ENCODE measurements at regions not wholly inside any gene's neighbourhood (a gene's known extent, or its start where the extent isn't known, plus 50 kb on each side); places are given as distances from the start of the nearest gene placed in this dataset.
A peak's percentile ranks its signal among the peaks of the same experiment; 100 is the strongest.

- no peaks in the 10 kb centered on the region for H3K4me1 ChIP-seq (ENCODE audit: control insufficient read depth in 1 of 2, insufficient read depth in 2 of 2, low read length in 2 of 2)
- H3K9ac ChIP-seq (ENCODE audit: low read depth in 1 of 2, low read length in 2 of 2) = no peak overlapping the region
- H3K36me3 ChIP-seq (ENCODE audit: control insufficient read depth in 1 of 2, insufficient read depth in 2 of 2, low read length in 2 of 2) = no peaks in the 10 kb centered on the region
- no peaks in the 10 kb centered on the region for H3K27me3 ChIP-seq (ENCODE audit: control insufficient read depth in 1 of 2, insufficient read depth in 2 of 2, low read length in 2 of 2)
- no peak overlapping the region for H3K27ac ChIP-seq (ENCODE audit: low read depth, low read length)
- H3K9me3 ChIP-seq (ENCODE audit: control insufficient read depth in 1 of 2, low read length in 2 of 2) = no peaks in the 10 kb centered on the region
- H3K4me3 ChIP-seq (ENCODE audit: low read depth in 1 of 2, low read length in 2 of 2) = no peak overlapping the region
These were observed 158.3 kb upstream of the KLF7 start for GRCh38 chr2:207324001-207324400.

GRCh38 chr2:207327513-207327912 lies 161.8 kb upstream of the KLF7 start:
- Histone ChIP-seq H3K36me3 (ENCODE audit: control insufficient read depth in 1 of 2, insufficient read depth in 2 of 2, low read length in 2 of 2) (no peaks in the 10 kb centered on the region), H3K27ac (ENCODE audit: low read depth, low read length) (no peak overlapping the region), H3K4me3 (ENCODE audit: low read depth in 1 of 2, low read length in 2 of 2) (no peak overlapping the region), H3K4me1 (ENCODE audit: control insufficient read depth in 1 of 2, insufficient read depth in 2 of 2, low read length in 2 of 2) (no peaks in the 10 kb centered on the region), H3K9me3 (ENCODE audit: control insufficient read depth in 1 of 2, low read length in 2 of 2) (no peaks in the 10 kb centered on the region), H3K9ac (ENCODE audit: low read depth in 1 of 2, low read length in 2 of 2) (no peak overlapping the region), H3K27me3 (ENCODE audit: control insufficient read depth in 1 of 2, insufficient read depth in 2 of 2, low read length in 2 of 2) (no peaks in the 10 kb centered on the region)

GRCh38 chr2:207328944-207329386 lies 163.2 kb upstream of the KLF7 start:
- no peaks in the 10 kb centered on the region for H3K36me3 ChIP-seq (ENCODE audit: control insufficient read depth in 1 of 2, insufficient read depth in 2 of 2, low read length in 2 of 2)
- H3K4me3 ChIP-seq (ENCODE audit: low read depth in 1 of 2, low read length in 2 of 2) = no peak overlapping the region
- H3K27ac ChIP-seq (ENCODE audit: low read depth, low read length) = no peak overlapping the region
- H3K9me3 ChIP-seq (ENCODE audit: control insufficient read depth in 1 of 2, low read length in 2 of 2) = no peaks in the 10 kb centered on the region
- no peaks in the 10 kb centered on the region for H3K4me1 ChIP-seq (ENCODE audit: control insufficient read depth in 1 of 2, insufficient read depth in 2 of 2, low read length in 2 of 2)
- H3K9ac ChIP-seq (ENCODE audit: low read depth in 1 of 2, low read length in 2 of 2) = no peak overlapping the region
- no peaks in the 10 kb centered on the region for H3K27me3 ChIP-seq (ENCODE audit: control insufficient read depth in 1 of 2, insufficient read depth in 2 of 2, low read length in 2 of 2)

GRCh38 chr2:207330912-207331311 lies 165.2 kb upstream of the KLF7 start:
- Histone ChIP-seq H3K27me3 (ENCODE audit: control insufficient read depth in 1 of 2, insufficient read depth in 2 of 2, low read length in 2 of 2) (no peaks in the 10 kb centered on the region), H3K9ac (ENCODE audit: low read depth in 1 of 2, low read length in 2 of 2) (no peak overlapping the region), H3K4me1 (ENCODE audit: control insufficient read depth in 1 of 2, insufficient read depth in 2 of 2, low read length in 2 of 2) (peaks cover 0 to 9% of the 10 kb centered on the region in 2 donors)

GRCh38 chr2:207331674-207332073 lies 165.9 kb upstream of the KLF7 start:
- peaks cover 0 to 9% of the 10 kb centered on the region in 2 donors for H3K4me1 ChIP-seq (ENCODE audit: control insufficient read depth in 1 of 2, insufficient read depth in 2 of 2, low read length in 2 of 2)
- no peak overlapping the region for H3K4me3 ChIP-seq (ENCODE audit: low read depth in 1 of 2, low read length in 2 of 2)
- no peaks in the 10 kb centered on the region for H3K36me3 ChIP-seq (ENCODE audit: control insufficient read depth in 1 of 2, insufficient read depth in 2 of 2, low read length in 2 of 2)
- no peak overlapping the region for H3K27ac ChIP-seq (ENCODE audit: low read depth, low read length)
- H3K9me3 ChIP-seq (ENCODE audit: control insufficient read depth in 1 of 2, low read length in 2 of 2) = no peaks in the 10 kb centered on the region
- no peak overlapping the region for H3K9ac ChIP-seq (ENCODE audit: low read depth in 1 of 2, low read length in 2 of 2)
- H3K27me3 ChIP-seq (ENCODE audit: control insufficient read depth in 1 of 2, insufficient read depth in 2 of 2, low read length in 2 of 2) = no peaks in the 10 kb centered on the region

More at GRCh38 chr2:207330912-207331311, 165.2 kb upstream of the KLF7 start:
- H3K27ac ChIP-seq (ENCODE audit: low read depth, low read length) = no peak overlapping the region
- H3K9me3 ChIP-seq (ENCODE audit: control insufficient read depth in 1 of 2, low read length in 2 of 2) = no peaks in the 10 kb centered on the region
- H3K36me3 ChIP-seq (ENCODE audit: control insufficient read depth in 1 of 2, insufficient read depth in 2 of 2, low read length in 2 of 2) = no peaks in the 10 kb centered on the region
- H3K4me3 ChIP-seq (ENCODE audit: low read depth in 1 of 2, low read length in 2 of 2) = no peak overlapping the region

GRCh38 chr2:207332480-207333212 lies 166.9 kb upstream of the KLF7 start:
- Histone ChIP-seq H3K4me3 (ENCODE audit: low read depth in 1 of 2, low read length in 2 of 2) (no peak overlapping the region), H3K9me3 (ENCODE audit: control insufficient read depth in 1 of 2, low read length in 2 of 2) (no peaks in the 10 kb centered on the region)

GRCh38 chr2:207333599-207334300 lies 168.0 kb upstream of the KLF7 start:
- peak overlapping the region; percentile 43 for H3K27ac ChIP-seq (ENCODE audit: low read depth, low read length)
- H3K4me3 ChIP-seq (ENCODE audit: low read depth in 1 of 2, low read length in 2 of 2) = no peak overlapping the region
- no peaks in the 10 kb centered on the region for H3K27me3 ChIP-seq (ENCODE audit: control insufficient read depth in 1 of 2, insufficient read depth in 2 of 2, low read length in 2 of 2)
- H3K36me3 ChIP-seq (ENCODE audit: control insufficient read depth in 1 of 2, insufficient read depth in 2 of 2, low read length in 2 of 2) = no peaks in the 10 kb centered on the region
- peaks cover 0 to 9% of the 10 kb centered on the region in 2 donors for H3K4me1 ChIP-seq (ENCODE audit: control insufficient read depth in 1 of 2, insufficient read depth in 2 of 2, low read length in 2 of 2)
- H3K9me3 ChIP-seq (ENCODE audit: control insufficient read depth in 1 of 2, low read length in 2 of 2) = no peaks in the 10 kb centered on the region
- H3K9ac ChIP-seq (ENCODE audit: low read depth in 1 of 2, low read length in 2 of 2) = peak overlapping the region in 1 of 2 donors; percentile 37

More at GRCh38 chr2:207332480-207333212, 166.9 kb upstream of the KLF7 start:
- H3K27ac ChIP-seq (ENCODE audit: low read depth, low read length) = no peak overlapping the region
- peaks cover 0 to 9% of the 10 kb centered on the region in 2 donors for H3K4me1 ChIP-seq (ENCODE audit: control insufficient read depth in 1 of 2, insufficient read depth in 2 of 2, low read length in 2 of 2)
- H3K36me3 ChIP-seq (ENCODE audit: control insufficient read depth in 1 of 2, insufficient read depth in 2 of 2, low read length in 2 of 2) = no peaks in the 10 kb centered on the region
- H3K9ac ChIP-seq (ENCODE audit: low read depth in 1 of 2, low read length in 2 of 2) = no peak overlapping the region
- H3K27me3 ChIP-seq (ENCODE audit: control insufficient read depth in 1 of 2, insufficient read depth in 2 of 2, low read length in 2 of 2) = no peaks in the 10 kb centered on the region

- peaks cover 0 to 9% of the 10 kb centered on the region in 2 donors for H3K4me1 ChIP-seq (ENCODE audit: control insufficient read depth in 1 of 2, insufficient read depth in 2 of 2, low read length in 2 of 2)
- peak overlapping the region; percentile 3 to 49 for H3K4me3 ChIP-seq (ENCODE audit: low read depth in 1 of 2, low read length in 2 of 2)
- no peaks in the 10 kb centered on the region for H3K36me3 ChIP-seq (ENCODE audit: control insufficient read depth in 1 of 2, insufficient read depth in 2 of 2, low read length in 2 of 2)
- no peaks in the 10 kb centered on the region for H3K27me3 ChIP-seq (ENCODE audit: control insufficient read depth in 1 of 2, insufficient read depth in 2 of 2, low read length in 2 of 2)
- H3K9ac ChIP-seq (ENCODE audit: low read depth in 1 of 2, low read length in 2 of 2) = peak overlapping the region; percentile 12 to 37
- peak overlapping the region; percentile 43 for H3K27ac ChIP-seq (ENCODE audit: low read depth, low read length)
- no peaks in the 10 kb centered on the region for H3K9me3 ChIP-seq (ENCODE audit: control insufficient read depth in 1 of 2, low read length in 2 of 2)
These were observed 168.5 kb upstream of the KLF7 start for GRCh38 chr2:207334301-207334623.

- peak overlapping the region; percentile 3 to 49 for H3K4me3 ChIP-seq (ENCODE audit: low read depth in 1 of 2, low read length in 2 of 2)
- H3K27ac ChIP-seq (ENCODE audit: low read depth, low read length) = peak overlapping the region; percentile 43
- no peaks in the 10 kb centered on the region for H3K9me3 ChIP-seq (ENCODE audit: control insufficient read depth in 1 of 2, low read length in 2 of 2)
- peaks cover 0 to 9% of the 10 kb centered on the region in 2 donors for H3K4me1 ChIP-seq (ENCODE audit: control insufficient read depth in 1 of 2, insufficient read depth in 2 of 2, low read length in 2 of 2)
- H3K36me3 ChIP-seq (ENCODE audit: control insufficient read depth in 1 of 2, insufficient read depth in 2 of 2, low read length in 2 of 2) = no peaks in the 10 kb centered on the region
- H3K27me3 ChIP-seq (ENCODE audit: control insufficient read depth in 1 of 2, insufficient read depth in 2 of 2, low read length in 2 of 2) = no peaks in the 10 kb centered on the region
- H3K9ac ChIP-seq (ENCODE audit: low read depth in 1 of 2, low read length in 2 of 2) = peak overlapping the region; percentile 12 to 37
These were observed 169.1 kb upstream of the KLF7 start for GRCh38 chr2:207334624-207335371.

Data from duodenal mucosa (tissue), 2 donors.